ENCODE measurements at regions not wholly inside any gene's neighbourhood (a gene's known extent, or its start where the extent isn't known, plus 50 kb on each side); places are given as distances from the start of the nearest gene placed in this dataset.

GRCh38 chr10:9160275-9160674 is 1105.8 kb downstream of the GATA3 start:
- CTCF ChIA-PET: no interaction called here
- POLR2A ChIA-PET: no interaction called here
- H3K9me3 ChIP-seq: peaks cover 9% of the 10 kb centered on the region; the same call in 1 of the 3 replicates
- H3K4me2 ChIP-seq: no peak overlapping the region
- TF ChIP-seq E2F6 (IDR thresholded peaks at IDR 0.05; ENCODE audit: borderline replicate concordance, low read depth) (no peak), HMGXB4 (CRISPR knock-in tag; IDR thresholded peaks at IDR 0.05; ENCODE audit: borderline replicate concordance) (no peak), HOXB13 (CRISPR knock-in tag; IDR thresholded peaks at IDR 0.05; ENCODE audit: low read depth) (no peak), HEYL (CRISPR knock-in tag; IDR thresholded peaks at IDR 0.05) (no peak), JUN (IDR thresholded peaks at IDR 0.05) (no peak), RARB (CRISPR knock-in tag; IDR thresholded peaks at IDR 0.05) (no peak), FOSB (CRISPR knock-in tag; IDR thresholded peaks at IDR 0.05) (no peak), HES2 (IDR thresholded peaks at IDR 0.05) (no peak), POLR2AphosphoS2 (conservative IDR thresholded peaks at IDR 0.05; ENCODE audit: low read length) (no peak), CHD2 (IDR thresholded peaks at IDR 0.05; ENCODE audit: low read length, partially characterized antibody) (no peak), RNF2 (IDR thresholded peaks at IDR 0.05; ENCODE audit: borderline replicate concordance, low read depth) (no peak), CBX8 (IDR thresholded peaks at IDR 0.05) (no peak), FOSL2 (IDR thresholded peaks at IDR 0.05) (no peak), FOSL2 (CRISPR knock-in tag; IDR thresholded peaks at IDR 0.05) (no peak), NR3C1 (IDR thresholded peaks at IDR 0.05) (no peak), JUNB (IDR thresholded peaks at IDR 0.05) (no peak), ESRRA (IDR thresholded peaks at IDR 0.05; ENCODE audit: borderline replicate concordance, low read length) (no peak), REST (IDR thresholded peaks at IDR 0.05) (no peak), USF2 (IDR thresholded peaks at IDR 0.05) (no peak)
- TF ChIP-seq, protein P1, sequence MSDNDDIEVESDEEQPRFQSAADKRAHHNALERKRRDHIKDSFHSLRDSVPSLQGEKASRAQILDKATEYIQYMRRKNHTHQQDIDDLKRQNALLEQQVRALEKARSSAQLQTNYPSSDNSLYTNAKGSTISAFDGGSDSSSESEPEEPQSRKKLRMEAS (IDR thresholded peaks at IDR 0.05): no peak
- DNase-seq (ENCODE audit: low read depth in 1 of 2, low spot score in 1 of 2) (no peak), ATAC-seq (no peak), FAIRE-seq (no peak)
- WGBS (ENCODE audit: missing lambda C conversion rate): 0% methylated on average over 2 of the region's 2 CpGs
- H3K4me1 ChIP-seq: no peaks in the 10 kb centered on the region
- no peak overlapping the region for H3K27ac ChIP-seq
- no peak overlapping the region for H3K4me3 ChIP-seq

- 19% methylated on average over 2 of the region's 2 CpGs for WGBS (ENCODE audit: missing lambda C conversion rate)
- H3K27ac ChIP-seq: no peak overlapping the region
- ChIA-PET POLR2A (no interaction called here), CTCF (interaction anchor here (0.5 to 1.5 kb wide), 2 partner anchors 14 to 610 kb away, joined by 3 to 4 read pairs; no protein-coding TSS in a partner anchor)
- H3K4me1 ChIP-seq: no peaks in the 10 kb centered on the region
- H3K4me2 ChIP-seq: no peak overlapping the region
- no peak for TF ChIP-seq ZSCAN20 (CRISPR knock-in tag; IDR thresholded peaks at IDR 0.05)
- no peak overlapping the region for H3K4me3 ChIP-seq
- H3K9me3 ChIP-seq: peaks cover 9% of the 10 kb centered on the region; the same call in 1 of the 3 replicates
- FAIRE-seq (no peak), ATAC-seq (no peak), DNase-seq (ENCODE audit: low read depth in 1 of 2, low spot score in 1 of 2) (no peak)
Measured at GRCh38 chr10:9163699-9164098, 1109.2 kb downstream of the GATA3 start.
